H7 (cell line): ENCODE measurements at regions not wholly inside any gene's neighbourhood (a gene's known extent, or its start where the extent isn't known, plus 50 kb on each side); places are given as distances from the start of the nearest gene placed in this dataset.
"Not testable (repeated sequence)": the region's sequence is repeated elsewhere in the genome, so short reads cannot be mapped to it uniquely, and the experiment has no call there.

Experiments used
- DNase-seq: peaks from one replicate; pipeline ENCODE4 v3.0.0; 2012
- H3K27me3 ChIP-seq: 2 replicates; pipeline ENCODE4 v1.6.0; 2011; ENCODE audit warnings: mild to moderate bottlenecking, low read length; ENCODE audit not compliant: control insufficient read depth, insufficient read depth
- H3K36me3 ChIP-seq: replicated peaks from 2 replicates; pipeline ENCODE4 v1.5.1; 2011; ENCODE audit warnings: low read length; ENCODE audit not compliant: control insufficient read depth, insufficient read depth
- H3K4me3 ChIP-seq: 2 replicates; pipeline ENCODE4 v1.5.1; 2011; ENCODE audit warnings: low read depth, mild to moderate bottlenecking, control low read depth, low read length, moderate library complexity; ENCODE audit not compliant: insufficient read depth

DNA sequence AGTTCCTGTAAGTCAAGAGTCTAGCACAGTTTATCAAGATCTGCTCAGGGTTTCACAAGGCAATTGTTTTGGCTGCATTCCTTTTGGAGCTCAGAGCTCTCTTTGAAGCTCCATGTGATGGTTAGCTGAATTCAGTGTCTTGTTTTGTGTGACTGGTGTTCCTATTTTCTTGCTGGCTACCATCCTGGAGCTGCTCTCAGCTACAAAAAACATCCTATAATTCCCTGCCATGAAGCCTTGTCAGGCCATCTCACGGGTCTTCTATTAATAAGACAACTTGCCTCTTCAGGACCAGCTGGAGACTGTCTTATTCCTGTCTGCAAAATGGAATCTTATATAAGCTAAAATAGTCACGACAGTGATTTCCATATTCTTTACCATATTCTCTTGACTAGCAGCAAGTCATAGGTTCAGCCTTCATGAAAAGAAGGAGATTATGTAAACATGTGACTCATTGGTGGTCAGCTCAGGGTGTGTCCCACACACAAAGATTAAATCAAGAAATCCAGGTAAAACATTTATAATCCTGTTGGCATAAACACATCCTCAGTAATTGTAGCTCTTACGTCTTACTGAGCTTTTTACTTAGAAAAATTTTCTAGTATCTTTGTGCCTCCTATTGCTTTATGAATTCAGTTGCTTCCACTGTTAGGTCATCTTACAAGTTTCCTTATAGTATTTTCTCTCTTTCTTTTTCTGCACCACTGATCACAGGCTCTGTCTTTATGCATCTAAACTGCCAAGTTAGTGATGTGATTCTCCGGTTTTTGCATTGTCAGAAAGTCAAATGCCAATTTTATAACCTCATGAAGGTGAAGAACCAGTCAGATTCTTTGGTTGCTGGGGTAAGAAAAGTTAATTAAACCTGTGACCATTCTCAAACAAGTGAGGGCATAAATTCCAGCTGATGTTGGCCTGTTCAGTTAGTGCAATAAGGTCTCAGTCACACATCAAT lies 378.5 kb upstream of the MGAT4C start:
- Histone ChIP-seq H3K4me3 (no peak overlapping the region), H3K27me3 (no peaks in the 10 kb centered on the region), H3K36me3 (no peaks in the 10 kb centered on the region)
- DNase-seq: no peak

DNA sequence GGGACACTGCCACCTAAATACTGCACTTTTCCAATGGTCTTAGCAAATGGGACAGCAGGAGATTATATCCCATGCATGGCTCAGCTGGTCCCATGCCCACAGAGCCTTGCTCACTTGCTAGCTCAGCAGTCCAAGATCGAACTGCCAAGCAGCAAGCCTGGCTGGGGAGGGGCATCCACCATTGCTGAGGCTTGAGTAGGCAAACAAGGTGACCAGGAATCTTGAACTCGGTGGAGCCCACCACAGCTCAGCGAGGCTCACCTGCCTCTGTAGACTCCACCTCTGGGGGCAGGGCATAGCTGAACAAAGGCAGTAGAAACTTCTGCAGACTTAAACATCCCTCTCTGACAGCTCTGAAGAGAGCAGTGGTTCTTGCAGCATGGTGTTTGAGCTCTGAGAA lies 370.8 kb upstream of the MGAT4C start:
- Histone ChIP-seq H3K27me3 (no peaks in the 10 kb centered on the region), H3K4me3 (no peak overlapping the region), H3K36me3 (no peaks in the 10 kb centered on the region)
- DNase-seq: no peak

DNA sequence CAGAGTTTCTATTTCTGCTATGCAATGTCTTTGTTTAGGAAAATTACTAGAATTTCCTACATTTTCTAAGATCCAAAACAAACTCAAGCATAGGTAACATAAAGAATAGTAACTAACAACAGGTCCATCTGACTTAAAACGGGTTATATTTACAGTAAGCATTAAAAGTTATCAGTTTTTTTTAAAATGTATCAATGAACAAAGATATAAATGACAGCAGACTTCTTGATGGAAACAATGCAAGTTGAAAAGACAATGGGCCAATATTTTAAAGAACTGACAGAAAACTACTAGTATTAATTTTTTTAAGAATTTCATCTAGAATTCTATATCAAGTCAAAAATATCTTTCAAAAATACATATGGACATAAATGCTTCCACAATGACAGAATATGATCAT lies 367.1 kb upstream of the MGAT4C start:
- Histone ChIP-seq H3K36me3 (no peaks in the 10 kb centered on the region), H3K27me3 (no peaks in the 10 kb centered on the region), H3K4me3 (no peak overlapping the region)
- DNase-seq: no peak

DNA sequence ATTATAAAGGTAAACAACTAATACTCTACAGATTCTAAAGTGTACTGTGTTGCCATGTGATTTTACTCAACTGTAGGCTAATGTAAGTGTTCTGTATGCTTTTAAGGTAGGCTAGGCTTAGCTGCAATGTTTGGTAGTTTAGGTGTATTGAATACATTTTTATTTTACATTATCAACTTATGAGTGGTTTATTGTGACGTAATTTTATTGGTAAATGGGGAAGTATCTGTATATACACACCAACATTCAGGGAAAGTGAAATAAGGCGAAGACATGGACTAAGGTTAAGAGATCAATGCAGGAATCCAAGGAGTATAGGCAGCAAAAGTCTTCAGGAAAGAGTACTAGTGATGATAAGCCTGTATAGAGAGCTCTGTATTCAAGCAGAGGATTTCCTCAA lies 365.8 kb upstream of the MGAT4C start:
- H3K36me3 ChIP-seq: no peaks in the 10 kb centered on the region
- no peak overlapping the region for H3K4me3 ChIP-seq
- H3K27me3 ChIP-seq: no peaks in the 10 kb centered on the region
- no peak for DNase-seq

DNA sequence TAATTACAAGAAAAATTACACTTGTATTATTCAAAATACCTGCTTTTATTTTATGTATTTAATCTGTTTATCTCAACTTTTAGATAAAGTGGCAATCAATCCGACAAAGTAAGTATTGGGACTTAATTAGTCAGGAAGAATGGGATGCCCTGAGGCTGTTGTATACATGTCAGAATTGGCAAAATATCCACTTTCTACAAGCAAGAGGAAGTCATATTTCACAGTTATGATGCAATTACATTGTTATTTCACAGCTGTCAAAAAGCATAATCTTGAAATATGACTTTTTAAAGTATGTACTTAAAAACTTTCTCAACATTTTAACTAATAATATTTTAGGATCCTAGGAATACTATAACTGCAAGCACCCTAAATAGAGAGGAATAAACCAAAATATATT lies 357.1 kb upstream of the MGAT4C start:
- Histone ChIP-seq H3K36me3 (no peaks in the 10 kb centered on the region), H3K27me3 (no peaks in the 10 kb centered on the region), H3K4me3 (no peak overlapping the region)
- DNase-seq: no peak

DNA sequence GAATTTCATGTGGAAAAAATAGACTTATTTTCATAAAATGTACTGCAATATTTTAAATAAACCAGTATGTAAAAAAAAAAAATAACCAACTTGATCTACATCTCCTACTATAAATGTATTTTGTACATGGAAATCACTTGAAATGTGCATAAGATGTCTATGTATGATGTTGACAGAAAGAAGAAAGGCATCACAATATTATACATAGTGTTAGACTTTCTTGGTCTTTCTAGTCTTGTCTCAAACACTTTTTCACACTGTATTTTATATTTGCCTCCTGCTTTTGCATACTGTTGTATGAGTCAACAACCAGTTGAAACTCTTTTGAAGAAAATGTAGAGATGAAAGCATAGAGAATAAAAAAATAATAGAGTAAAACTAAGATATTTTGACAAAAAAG lies 352.4 kb upstream of the MGAT4C start:
- no peak for DNase-seq
- H3K27me3 ChIP-seq: no peaks in the 10 kb centered on the region
- H3K36me3 ChIP-seq: no peaks in the 10 kb centered on the region
- no peak overlapping the region for H3K4me3 ChIP-seq

DNA sequence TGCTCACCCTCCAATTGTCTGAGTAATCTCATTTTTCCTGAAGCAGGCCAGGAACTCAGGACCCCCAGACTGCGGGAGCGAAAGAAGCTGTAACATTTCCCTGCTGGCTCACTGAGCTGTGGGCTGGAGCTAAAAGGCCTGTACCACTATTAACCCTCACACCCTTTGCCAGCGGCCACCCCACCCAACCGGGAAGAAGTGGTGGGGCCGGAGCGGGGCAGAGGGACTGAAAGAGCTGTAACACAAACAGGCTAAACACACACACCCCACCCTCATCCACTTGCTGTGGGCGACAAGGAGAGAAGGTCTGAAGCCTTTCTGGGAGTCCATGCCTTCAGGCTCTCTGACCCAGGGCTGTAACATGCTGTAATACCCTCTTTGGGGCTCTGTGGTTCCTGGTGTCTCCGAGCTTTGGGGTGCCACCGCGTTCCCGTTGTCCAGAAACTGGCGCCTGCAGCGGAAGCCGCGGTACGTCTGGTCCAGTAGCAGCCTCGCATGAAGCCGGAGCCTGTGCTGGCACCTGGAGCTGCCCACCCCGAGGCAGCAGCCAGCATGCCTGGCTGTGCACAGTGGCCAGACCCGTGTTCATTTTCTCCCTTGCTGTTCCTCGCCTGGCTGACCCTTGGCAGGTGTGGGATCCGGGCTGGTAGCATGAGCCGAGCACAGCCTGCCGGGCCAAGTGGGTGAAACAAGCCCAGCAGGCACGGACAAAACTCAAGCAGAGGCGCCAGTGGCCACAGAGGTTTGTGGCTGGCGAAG lies 345.5 kb upstream of the MGAT4C start:
- no peaks in the 10 kb centered on the region for H3K27me3 ChIP-seq
- no peaks in the 10 kb centered on the region for H3K36me3 ChIP-seq
- DNase-seq: peak; percentile 0
- no peak overlapping the region for H3K4me3 ChIP-seq

DNA sequence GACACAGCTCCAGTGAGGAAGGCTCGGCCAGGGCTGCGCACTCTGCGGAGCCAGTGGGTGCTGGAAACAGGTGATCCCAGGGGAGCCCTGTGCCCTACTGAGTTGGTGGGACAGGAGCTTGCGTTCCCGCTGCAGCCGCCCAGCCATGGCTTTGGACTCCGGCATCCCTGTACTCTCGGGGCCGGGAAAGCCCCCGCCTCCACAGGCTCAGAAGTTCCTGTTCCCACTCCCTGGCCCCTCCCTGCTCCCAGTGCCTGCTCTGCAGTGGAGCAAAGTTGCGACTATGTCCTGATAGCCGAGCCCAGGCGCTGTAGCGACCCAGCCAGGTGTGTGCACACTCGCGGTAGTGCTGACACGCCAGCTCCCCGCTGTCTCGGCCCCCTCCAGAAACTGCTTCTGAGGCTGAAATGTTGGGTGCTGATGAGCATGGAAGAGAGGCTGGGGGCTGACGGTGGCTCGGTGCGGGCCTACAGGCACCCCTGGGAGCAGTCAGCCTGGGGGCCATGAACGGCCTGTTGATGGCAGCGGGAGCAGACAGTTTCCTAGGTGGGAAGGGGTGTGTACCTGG lies 344.6 kb upstream of the MGAT4C start:
- H3K36me3 ChIP-seq: no peaks in the 10 kb centered on the region
- H3K4me3 ChIP-seq: no peak overlapping the region
- DNase-seq: peak; percentile 1
- H3K27me3 ChIP-seq: no peaks in the 10 kb centered on the region

DNA sequence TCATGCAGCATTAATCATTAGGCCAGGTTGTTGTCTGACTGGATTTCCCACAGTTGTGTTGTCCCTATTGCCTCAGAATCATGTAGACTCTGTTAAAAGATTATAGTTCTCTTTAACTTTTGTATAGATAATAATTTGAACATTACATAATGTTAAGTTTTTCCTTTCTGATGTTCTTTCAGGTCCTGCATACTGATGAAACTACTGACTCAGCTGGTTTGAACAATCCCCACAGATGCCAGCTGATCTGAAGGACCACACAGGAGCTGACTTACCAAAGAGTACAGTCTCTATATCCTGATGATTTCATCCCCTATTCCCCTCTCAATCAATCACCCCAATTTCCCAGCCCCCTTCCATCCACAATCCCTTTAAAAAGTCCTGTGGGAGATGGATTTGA lies 341.2 kb upstream of the MGAT4C start:
- H3K36me3 ChIP-seq: no peaks in the 10 kb centered on the region
- DNase-seq: no peak
- no peak overlapping the region for H3K4me3 ChIP-seq
- no peaks in the 10 kb centered on the region for H3K27me3 ChIP-seq

DNA sequence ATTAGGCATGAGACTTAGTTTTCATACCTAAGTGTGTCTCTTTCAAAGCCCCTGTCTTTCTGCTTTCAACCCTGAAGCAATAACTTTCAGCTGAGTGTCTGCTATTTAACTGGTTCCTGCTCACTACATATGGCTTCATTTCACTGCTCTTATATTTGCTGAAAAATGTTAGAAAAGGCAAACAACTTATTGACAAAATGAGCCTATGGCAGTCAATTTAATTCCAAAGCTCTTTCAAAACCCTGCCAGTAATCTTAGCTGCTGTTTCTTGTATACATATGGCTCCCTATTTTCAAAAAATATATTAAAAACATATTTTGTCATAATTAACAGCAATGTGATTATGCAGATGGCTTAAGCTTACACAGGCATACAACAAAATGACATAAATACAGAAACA lies 334.1 kb upstream of the MGAT4C start:
- Histone ChIP-seq H3K27me3 (no peaks in the 10 kb centered on the region), H3K4me3 (no peak overlapping the region), H3K36me3 (no peaks in the 10 kb centered on the region)
- DNase-seq: no peak

DNA sequence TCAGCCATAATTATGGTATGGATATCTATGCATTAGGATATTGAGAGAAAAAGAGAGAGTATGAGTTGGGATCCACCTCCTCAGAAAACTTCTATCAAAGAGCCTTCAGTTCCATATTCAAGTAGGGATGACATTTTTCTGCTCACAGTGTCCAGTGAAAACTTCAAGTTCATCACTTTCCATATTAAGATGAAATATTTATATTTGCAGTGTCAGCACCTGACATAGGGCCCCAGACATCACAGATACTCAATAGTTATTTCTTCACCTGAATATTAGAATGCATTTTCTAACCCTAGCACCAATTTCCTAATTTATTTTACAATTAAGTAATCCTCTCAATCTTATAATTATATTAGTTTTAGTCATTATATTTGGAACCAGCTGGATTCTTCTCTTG lies 318.0 kb upstream of the MGAT4C start:
- Histone ChIP-seq H3K4me3 (no peak overlapping the region), H3K36me3 (no peaks in the 10 kb centered on the region), H3K27me3 (no peaks in the 10 kb centered on the region)
- DNase-seq: no peak

DNA sequence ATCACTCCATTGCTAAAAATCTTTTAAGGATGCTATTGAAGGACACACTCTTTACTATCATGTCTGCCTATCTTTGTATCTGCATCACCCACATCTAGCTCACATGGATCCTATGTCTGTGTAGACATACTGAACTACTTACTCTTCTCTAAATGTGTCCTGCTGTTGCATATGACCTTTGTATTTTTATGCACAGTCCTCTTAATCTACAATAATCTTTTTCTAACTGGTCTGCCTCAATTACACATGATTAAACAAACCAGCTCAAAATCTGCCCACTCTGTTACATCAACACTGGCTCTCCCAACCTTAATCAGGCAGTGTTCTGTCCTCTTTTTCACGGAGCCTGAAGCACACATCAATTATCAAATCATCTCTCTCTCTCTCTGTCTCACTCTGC lies 316.3 kb upstream of the MGAT4C start:
- Histone ChIP-seq H3K27me3 (no peaks in the 10 kb centered on the region), H3K4me3 (no peak overlapping the region)
- no peak for DNase-seq

DNA sequence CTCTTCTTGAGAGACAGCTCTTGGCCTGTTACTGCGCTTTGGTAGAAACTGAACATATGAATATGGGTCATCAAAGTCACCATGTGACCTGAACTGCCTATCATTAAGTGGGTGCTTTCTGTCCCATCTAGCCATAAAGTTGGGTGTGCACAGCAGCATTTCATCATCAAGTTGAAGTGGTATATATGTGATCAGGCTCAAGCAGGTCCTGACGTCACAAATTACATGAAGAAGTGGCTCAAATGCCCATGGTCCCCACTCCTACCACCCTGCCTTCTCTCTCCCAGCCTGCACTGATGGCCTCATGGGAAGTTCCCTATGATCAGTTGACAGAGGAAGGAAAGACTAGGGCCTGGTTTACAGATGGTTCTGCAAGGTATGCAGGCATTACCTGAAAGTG lies 308.8 kb upstream of the MGAT4C start:
- H3K36me3 ChIP-seq: no peaks in the 10 kb centered on the region
- H3K4me3 ChIP-seq: no peak overlapping the region
- H3K27me3 ChIP-seq: no peaks in the 10 kb centered on the region
- no peak for DNase-seq

More for the DNA sequence above, 316.3 kb upstream of the MGAT4C start:
- H3K36me3 ChIP-seq: no peaks in the 10 kb centered on the region

DNA sequence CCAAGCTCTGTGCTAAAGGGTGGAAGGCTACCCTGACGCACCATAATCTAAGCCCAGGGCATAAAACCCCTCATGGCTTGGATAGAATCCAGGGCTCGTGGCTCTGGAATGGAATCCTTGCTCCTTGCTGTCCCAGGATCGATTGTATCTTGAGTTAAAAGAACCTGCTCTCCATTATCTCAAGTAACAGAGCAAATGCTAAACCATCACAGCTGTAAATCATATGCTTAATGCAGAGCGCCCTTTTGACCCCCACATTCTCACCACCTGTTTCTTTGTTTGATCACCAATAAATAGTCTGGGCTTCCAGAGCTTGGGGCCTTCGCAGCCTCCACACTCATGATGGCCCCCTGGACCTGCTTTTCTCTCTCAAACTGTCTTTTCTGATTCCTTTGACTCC lies 299.3 kb upstream of the MGAT4C start:
- not testable (repeated sequence) for DNase-seq, H3K27me3 ChIP-seq, H3K36me3 ChIP-seq, H3K4me3 ChIP-seq

DNA sequence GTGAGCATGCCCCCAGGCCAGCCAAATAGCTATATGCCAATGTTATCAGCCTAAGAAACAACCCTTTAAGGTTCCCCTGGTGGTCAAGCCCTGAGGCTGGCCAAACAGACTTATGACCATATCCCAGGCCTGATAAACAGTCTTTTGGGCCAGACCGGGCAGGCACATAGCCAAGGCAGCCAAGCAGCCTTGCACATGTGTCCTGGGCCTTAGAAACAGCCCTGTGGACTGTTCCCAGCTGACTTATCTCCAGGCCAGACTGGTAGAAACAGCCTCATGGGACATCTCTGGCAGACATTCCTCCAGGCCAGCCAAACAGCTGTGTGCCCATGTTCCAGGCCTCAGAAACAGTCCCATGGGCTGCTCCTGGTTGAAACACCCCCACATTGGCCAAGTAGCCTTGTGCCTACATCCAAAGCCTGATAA lies 295.0 kb upstream of the MGAT4C start:
- H3K36me3 ChIP-seq: no peaks in the 10 kb centered on the region
- H3K4me3 ChIP-seq: no peak overlapping the region
- no peaks in the 10 kb centered on the region for H3K27me3 ChIP-seq
- no peak for DNase-seq
